Esophagus squamous epithelium (tissue), 4 donors: ENCODE measurements at regions not wholly inside any gene's neighbourhood (a gene's known extent, or its start where the extent isn't known, plus 50 kb on each side); places are given as distances from the start of the nearest gene placed in this dataset.

Experiments used
- CTCF ChIP-seq, 6 experiments: fragments of 450-650 bp in 4 of 6; fragments of 200-600 bp in 2 of 6; sonication (generic) in 2 of 6; IDR thresholded peaks; one replicate each; pipeline ENCODE4 v1.5.1; 2016 to 2019; ENCODE audit warnings: antibody characterized with exemption in 6 of 6, mild to moderate bottlenecking in 4 of 6, moderate library complexity in 4 of 6
- POLR2A ChIP-seq, 4 donors: fragments of 450-650 bp; IDR thresholded peaks; one replicate each; pipeline ENCODE4 v1.6.1; 2017; ENCODE audit warnings: antibody characterized with exemption in 4 of 4, mild to moderate bottlenecking in 4 of 4, moderate library complexity in 3 of 4

DNA sequence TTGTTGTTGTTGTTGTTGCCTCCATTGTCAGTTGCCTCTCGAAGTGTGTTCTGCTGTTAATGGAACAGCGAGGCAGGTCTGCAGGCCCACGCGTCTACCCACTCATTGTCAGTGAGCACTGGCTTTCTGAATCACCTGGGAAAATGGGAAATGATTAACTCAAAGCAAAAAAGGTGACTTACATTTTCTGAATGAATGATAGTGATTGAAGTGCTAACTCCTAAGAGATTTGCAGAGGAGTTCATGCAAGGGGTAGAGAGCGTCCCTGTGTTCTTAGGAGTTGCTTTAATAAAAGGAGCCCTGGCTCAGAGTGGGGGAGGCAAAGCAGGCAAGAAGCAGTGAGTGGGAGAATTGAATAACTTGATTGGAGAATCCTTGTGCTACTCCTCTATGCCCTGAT, 177.6 kb downstream of the CAND1 start:
- no peak for TF ChIP-seq CTCF (IDR thresholded peaks at IDR 0.05)
- no peak for TF ChIP-seq POLR2A (IDR thresholded peaks at IDR 0.05)
